Renal cortical epithelial cell (primary cell): ENCODE measurements at regions not wholly inside any gene's neighbourhood (a gene's known extent, or its start where the extent isn't known, plus 50 kb on each side); places are given as distances from the start of the nearest gene placed in this dataset.

ENCODE experiments used
- DNase-seq: peaks from one replicate; pipeline ENCODE4 v3.0.0-alpha.2; 2011; ENCODE audit warnings: low read depth

DNA sequence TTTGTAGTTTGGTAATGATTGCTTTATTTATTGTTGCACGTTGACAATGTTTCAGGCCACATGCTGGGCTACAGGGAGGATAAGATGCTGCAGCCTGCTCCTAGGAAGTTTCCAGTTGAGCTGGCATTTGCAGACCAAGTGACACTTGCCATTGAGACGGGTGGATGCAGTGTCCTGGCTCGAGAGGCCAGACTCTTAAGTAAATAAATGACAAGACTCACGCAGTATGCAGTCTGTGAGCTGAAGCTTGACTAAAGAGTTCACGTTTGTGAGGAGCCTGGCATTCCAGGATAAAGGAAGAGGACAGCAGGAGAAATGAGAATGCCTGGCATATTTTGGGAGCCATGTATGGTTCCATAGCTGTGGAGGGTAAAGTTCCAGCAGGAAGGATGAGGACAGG is 105.8 kb downstream of the BAMBI start:
- DNase-seq: peak; percentile 24

DNA sequence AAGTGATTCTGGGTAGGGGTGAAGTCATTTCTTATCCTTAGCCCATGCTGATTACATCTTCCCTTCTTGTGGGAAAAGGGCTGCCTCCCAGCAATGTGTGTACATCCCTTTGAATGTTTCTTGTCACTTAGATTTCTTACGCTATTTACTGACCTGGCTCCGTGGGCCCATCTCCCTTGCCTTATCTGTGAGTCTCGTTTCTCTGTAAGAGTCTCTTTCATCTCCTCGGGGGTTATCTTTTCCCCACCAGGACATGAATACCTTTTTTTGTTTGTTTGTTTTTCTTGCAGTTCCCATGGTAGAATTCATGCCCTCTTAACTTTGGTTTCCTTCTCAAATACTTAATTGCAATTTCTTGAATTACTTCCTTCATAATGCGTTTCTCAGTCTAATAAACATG is 107.7 kb downstream of the BAMBI start:
- DNase-seq: no peak

DNA sequence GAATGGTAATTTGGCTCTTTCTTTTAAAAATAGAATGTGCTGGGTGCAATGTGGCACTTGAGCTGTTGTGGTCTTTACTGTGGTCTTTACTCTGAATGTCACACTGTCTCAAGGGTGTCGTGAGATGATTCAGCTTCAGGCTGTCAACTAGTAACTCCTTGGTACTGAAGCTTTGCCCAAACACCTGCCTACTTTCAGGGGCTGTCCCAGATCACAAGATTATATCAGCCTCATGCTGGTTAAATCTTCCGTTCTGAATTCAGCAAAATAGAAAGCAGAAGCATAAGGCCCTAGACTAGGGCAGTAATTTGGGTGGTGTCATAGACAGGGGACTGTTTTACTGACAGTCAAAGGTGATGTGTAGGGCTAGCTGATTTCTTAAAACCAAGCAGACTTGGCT is 110.9 kb downstream of the BAMBI start:
- DNase-seq: no peak

DNA sequence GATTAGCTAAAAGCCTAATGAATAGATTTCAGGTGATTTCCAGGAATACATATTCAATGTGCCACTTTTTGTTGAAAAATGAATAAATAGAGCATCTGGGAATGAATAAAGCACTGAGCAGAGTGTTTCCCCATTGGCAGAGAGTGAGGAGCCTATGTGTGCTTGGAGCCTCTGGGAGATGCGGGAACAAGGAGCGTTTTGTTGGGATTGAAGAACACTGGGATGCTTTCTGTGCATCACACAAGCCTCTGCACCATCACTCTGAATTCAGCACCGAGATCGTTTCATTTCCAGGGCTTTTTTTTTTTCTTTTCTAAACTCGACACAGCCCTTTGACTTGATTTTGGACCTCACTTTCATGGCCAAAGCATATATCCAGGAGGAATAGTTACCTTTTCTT is 111.4 kb downstream of the BAMBI start:
- no peak for DNase-seq

DNA sequence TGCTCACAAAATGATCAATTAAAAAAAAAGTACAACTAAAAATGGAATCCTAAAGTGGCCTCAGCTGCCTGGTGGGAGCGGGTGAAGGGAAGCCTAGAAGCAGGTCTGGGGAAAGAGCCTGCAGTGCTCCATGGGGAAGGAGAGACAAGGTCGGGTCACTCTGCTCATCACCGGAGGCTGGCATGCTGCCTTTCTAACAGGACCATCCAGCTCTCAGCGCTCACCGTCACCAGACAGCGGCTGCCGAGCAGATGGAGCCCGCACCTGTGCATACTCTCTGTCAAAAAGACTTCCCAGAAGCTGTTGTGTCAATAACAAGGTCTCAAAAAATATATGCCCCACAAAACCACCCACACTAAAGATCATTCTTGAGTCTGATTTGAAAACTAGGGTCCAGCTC is 112.8 kb downstream of the BAMBI start:
- DNase-seq: no peak

DNA sequence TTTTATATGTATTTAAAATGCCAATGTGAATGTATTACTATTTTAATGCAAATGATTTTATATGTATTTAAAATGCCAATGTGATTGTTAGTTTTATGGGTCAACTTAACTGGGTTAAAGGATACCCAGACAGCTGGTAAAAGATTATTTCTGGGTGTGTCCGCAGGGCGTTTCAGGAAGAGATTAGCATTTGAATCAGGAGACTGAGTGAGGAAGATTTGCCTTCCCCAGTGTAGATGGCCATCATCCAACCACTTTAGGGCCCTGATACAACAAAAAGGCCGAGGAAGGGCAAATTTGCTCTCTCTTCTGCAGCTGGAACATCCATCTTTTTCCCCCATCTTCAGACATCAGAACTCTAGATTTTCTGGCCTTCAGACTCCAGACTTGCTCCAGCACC is 116.2 kb downstream of the BAMBI start:
- no peak for DNase-seq

DNA sequence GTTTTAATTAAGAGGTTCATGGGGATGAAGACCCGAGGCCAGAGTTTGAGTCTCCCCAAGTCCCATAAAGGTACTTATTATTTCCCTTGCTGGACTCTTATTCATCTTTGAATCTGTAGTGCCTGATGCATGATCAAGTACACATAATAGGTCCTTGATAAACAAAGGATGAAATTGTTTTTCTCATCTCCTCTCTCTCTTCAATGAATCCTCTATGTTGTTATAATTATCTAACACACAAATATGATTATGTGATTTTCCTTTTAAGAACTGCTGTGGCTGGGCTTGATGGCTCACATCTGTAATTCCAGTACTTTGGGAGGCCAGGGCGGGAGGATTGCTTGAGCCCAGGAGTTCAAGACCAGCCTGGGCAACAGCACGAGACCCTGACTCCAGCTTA is 117.7 kb downstream of the BAMBI start:
- DNase-seq: no peak

DNA sequence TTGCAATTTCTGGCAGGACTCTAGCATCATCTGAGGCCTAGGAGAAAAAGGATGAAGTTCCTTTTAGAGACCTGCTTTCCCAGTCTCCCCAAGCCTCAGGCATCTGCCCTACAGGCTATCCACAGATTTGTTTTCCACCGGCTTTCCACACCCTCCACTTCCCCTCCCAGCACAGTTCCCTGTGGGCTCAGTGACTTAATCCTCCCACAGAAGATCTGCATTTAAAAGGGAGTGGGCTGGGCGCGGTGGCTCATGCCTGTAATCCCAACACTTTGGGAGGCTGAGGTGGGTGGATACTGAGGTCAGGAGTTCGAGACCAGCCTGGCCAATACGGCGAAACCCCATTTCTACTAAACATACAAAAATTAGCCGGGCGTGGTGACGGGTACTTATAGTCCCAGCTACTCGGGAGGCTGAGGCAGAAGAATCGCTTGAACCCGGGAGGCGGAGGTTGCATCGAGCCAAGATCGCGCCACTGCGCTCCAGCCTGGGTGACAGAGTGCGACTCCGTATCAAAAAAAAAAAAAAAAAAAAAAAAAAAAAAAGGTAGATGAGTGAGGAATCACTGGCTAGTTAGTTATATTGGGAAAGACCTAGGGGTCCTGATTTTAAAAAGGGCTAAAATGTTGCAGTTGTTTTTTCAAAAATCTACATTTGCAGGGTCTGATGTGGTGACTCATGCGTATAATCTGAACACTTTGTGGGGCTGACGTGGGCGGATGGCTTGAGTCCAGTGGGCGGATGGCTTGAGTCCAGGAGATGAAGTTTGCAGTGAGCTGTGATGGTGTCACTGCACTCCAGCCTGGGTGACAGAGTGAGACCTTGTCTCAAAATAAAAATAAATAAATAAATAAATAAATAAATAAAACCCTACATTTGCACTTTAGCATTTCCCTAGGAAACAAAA is 119.5 kb downstream of the BAMBI start:
- DNase-seq: peak; percentile 33

DNA sequence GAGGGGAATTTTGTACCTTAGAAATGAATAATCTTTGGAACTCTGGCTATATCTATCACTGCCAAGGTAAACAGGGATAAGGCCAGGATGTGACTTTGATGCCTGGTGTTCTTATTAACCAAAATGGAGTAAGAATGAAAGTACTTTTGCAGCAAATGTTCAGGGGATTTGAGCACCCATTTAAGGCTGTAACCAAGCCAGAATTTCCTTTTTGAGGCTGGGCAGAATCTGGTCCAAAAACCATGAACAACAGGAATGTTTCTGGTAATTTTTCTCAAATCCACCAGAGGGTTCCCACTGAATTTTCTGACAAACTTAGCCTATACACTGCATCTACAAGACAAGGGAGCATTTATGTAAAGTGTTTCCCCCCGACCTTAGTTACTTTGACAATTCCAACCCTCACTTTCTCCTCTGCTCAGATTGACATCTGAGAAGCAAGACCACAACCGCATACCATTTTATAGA is 120.6 kb downstream of the BAMBI start:
- no peak for DNase-seq

DNA sequence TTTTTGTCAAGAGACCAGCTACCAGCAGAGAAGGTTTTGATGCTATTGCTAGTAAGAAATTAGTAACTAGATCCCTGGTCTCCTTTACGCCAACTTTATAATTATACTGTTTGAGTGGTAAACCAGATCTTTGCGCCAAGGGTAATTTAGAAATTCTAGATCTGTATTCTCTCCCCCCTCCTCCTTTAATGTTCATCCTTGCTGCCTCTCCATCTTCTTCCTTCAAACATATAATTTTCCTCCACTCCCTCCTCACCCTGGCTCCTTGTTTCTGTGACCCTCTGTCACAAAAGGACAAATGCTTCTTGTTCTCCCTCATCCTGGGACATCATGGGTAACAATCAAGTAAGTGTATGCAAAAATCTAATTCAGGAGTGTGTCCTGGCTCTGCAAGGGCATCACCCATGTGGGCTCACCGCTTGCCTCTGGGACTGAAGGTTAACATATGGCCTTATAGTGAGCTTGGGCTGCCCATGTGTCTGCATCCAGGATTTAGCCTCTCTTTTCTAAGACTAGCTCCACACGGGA is 121.2 kb downstream of the BAMBI start:
- DNase-seq: no peak

DNA sequence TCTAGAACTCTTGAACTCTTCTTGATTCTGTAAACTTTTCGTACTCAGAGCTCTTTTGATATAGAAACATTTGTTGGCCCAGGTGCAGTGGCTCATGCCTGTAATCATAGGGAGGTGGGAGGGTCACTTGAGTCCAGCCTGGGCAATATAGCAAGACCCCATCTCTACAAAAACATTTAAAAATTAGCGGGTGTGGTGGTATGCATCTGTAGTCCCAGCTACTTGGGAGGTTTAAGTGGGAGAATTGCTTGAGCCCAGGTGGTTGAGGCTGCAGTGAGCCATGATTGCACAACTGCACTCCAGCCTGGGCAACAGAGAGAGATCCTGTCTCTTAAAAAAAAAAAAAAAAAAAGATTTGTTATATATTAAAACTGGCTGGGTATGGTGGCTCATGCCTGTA is 121.6 kb downstream of the BAMBI start:
- no peak for DNase-seq

DNA sequence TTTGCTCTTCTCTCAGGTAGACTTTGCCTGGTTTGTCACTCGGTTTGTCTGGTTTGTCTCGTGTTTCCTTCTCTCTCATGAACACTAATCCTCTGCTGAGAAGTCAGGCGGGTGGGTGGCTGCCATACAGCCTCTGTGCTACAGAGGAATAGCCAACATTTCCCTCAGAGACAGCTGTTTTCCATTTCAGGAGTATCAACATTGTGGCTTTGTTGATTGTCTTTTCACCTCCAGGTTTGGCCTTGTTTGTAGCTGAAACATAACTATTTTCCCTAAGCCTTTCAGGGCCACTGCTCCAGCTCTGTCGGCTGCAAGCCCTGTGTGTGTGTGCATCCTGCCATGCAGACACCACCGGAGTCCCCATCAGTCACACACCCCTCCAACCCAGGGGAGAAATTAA is 122.8 kb downstream of the BAMBI start:
- no peak for DNase-seq

DNA sequence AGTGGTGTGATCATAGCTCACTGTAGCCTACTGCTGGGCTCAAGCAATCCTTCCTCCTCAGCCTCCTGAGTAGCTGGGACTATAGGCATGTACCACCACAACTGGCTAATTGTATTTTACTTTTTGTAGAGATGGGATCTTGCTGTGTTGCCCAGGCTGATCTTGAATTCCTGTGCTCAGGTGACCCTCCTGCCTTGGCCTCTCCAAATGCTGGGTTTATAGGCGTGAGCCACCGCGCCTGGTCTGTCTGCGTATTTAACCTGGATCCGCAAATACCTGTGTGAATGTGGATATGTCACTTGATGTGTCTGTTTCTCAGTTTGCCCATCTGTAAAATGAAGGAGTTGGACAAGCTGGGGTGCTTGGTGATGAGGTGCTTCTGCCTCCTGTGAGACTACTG is 123.9 kb downstream of the BAMBI start:
- no peak for DNase-seq

DNA sequence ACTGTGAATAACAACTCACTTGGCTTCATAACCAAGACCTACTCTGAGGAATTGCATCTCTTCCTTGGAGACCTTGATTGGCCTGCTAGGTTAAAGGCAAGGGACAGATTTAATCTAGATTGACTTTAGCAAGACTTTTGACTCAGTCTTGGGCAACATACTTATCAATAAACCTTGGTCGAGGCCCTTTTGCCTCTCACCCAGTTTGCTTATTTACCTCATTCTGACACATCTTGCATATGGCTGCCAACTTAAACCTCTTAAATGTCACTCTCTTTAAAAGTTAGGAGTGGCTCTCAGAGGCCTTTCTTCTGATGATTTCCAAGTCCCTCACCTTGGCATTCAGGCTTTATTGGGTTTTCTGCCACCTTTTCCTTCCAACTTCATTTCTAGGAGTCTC is 124.5 kb downstream of the BAMBI start:
- DNase-seq: no peak

DNA sequence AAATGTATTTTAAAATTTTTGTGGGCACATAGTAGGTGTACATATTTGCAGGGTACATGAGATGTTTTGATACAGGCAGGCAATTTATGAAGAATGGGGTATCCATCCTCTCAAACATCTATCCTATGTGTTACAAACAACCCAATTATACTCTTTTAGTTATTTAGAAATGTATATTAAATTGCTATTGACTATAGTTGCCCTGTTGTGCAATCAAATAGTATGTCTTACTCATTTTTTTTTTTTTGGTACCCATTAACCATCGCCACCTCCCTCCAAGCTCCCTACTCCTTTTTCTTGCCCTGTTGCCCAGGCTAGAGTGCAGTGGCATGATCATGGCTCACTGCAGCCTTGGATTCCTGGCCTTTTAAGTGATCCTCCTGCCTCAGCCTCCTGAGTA is 128.1 kb downstream of the BAMBI start:
- DNase-seq: peak; percentile 6

DNA sequence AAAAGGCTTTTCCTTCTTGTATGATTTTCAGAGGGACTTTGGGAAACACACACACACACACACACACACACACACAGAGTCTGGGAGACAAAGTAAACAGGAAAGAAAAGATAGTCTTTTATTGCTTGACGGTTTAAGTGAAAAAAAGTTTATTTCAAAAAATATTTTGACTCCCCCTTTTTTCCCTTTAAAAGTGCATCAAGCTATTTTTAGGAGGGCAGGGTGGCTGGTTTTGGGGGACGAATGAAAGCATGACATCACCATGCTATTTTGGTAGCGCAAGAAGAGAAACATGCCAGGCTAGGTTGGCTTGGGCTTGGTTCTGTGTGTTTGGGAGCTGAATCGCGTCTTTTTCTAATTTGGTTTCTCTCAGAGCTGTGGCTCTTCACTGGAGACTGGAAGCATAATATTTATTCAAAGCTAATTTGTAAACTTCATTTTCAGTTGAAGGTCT is 129.2 kb downstream of the BAMBI start:
- DNase-seq: no peak

DNA sequence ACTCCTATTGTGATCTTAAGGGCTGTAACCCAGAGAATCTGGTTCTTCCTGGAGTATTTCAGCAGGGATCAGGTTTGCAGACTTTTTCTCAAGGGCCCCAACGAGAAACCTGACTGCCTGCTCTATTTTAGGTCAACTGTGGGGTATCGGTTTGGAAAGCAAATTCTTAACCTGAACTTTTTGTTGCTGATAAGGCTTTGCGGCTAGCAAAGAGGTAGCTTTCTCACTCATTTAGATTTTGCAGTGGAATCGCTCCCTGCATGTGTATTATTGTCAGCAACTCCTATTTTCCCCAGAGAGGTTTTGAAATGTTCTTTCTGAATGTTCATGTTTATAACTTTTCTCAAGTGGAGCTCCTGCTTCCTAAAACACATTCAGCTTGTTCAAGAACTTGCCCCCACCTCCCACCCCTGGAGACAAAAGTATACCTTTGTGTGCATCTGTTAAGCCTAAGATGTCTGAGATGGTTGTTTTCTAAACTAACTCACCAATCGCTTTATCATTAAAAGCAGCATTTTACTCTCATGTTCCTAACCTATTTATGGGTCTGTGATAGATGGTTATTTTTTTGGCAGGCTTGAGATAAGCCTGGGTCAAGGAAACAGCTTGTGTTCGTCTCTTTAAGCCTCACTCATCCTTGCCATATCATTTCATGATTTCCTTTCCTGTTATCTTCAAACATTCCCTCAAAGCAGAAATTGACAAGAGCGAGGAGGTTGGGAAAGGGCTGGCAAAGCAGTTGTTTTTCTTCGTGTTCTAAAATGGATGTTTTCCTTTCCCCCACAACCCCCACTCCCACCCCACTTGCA is 129.8 kb downstream of the BAMBI start:
- no peak for DNase-seq

DNA sequence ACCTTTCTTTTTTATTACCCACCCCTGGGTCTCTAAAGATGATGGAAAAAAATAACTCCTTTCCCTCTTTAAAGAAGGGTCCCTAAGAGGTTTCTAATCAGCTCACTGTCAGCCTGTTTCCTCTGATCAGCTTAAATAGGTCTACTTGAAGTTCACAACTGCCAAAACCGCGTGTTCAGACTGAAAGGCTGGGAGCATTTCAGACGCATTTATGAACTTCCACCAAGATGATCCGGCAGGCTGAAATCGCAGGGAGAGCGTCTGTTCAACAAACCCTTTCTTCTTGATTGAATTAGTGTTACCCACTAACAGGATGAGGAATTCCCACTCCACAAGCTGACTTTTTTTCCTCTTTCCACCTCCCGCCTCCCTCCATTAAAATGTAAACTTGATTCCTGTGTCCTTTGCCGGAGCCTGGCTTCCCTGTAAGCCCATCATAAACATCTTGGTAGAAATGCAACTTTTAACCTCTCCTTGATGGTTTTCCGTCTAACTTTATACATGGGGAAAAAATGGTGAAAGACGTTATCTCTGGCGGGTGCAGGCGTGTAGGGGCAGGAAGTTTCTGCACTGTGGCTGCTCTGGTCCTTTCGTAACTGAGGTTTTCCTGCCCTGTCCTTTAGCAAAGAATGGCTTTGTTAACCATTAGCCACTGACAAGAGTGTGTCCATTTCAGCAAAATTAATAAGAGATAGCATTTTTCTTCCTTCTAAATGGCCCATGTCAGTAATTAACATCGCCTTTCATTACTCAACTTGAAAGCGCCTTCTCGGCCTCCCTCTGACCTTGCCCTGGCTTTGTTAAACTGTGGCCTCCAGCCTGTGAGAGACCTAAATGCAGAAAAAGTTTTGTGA is 130.7 kb downstream of the BAMBI start:
- DNase-seq: peak; percentile 76

DNA sequence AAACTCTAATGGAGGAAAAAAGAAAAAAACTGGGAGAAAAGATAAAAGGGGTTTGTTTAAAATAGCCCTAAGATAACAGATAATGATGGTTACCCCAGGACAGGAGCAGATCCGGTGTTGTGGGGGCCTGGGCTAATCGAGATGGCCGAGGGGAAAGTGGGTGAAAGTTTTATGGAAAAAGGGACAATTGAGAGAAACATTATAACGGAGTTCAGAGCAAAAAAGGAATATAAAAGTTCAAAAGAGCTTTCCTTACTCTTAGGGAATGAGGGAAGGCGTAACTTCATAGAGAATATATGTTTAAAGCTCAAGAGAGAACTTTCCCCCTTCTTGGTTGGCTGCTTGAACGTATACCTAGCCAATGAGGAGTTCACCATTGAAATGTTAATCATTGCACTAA is 131.4 kb downstream of the BAMBI start:
- no peak for DNase-seq

DNA sequence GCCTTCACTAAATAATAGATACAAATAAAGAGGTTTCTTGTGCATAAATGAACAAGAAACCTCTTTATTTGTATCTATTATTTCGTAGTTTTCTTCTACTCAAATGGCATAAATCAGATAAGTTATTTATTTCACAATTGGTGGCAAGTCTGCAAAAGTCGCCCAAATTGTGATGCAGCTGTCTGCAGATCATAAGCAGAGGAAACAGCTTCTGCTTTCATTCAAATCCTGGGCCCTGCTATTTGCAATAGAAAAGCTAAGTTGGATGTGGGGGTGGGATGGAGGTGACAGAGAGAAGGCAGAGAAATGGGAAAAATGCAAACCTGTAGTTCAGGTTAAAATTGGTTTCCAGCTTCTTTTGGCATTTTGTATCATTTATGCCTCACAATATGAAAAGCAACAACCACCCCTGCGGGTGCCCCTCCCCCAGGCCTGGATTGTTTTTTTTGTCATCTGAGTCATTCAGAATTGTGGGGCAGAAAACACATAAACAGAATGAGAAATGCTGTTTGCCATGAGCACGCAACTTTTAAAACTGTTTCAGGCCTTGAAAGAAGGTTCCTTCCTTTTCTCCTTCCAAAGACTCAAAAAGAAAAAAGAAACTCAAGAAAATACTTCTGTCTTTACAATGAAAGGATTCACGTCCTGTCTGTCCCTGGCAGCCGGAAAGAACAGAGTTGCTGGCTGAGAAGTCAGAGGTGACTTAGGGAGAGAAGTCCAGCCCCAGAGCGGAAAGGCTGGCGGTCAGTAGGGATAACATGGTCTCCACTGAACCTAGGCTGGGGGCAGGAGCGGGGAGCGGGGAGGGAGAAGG is 132.9 kb downstream of the BAMBI start:
- DNase-seq: peak; percentile 61
